GM12865 (cell line): ENCODE measurements at regions not wholly inside any gene's neighbourhood (a gene's known extent, or its start where the extent isn't known, plus 50 kb on each side); places are given as distances from the start of the nearest gene placed in this dataset.

Source experiments
- DNase-seq: peaks from one replicate; pipeline ENCODE4 v3.0.0; 2010; ENCODE audit warnings: low read depth
- H3K4me3 ChIP-seq: 2 replicates; pipeline ENCODE4 v1.5.1; 2011; ENCODE audit warnings: mild to moderate bottlenecking, low read depth, low read length, control low read depth
- TF ChIP-seq, protein P1 (sequence below): IDR thresholded peaks from 2 replicates; pipeline ENCODE4 v1.5.1; 2011; ENCODE audit warnings: low read length, control low read depth, low read depth, inconsistent platforms; ENCODE audit not compliant: insufficient read depth; ENCODE audit errors: missing control alignments

DNA sequence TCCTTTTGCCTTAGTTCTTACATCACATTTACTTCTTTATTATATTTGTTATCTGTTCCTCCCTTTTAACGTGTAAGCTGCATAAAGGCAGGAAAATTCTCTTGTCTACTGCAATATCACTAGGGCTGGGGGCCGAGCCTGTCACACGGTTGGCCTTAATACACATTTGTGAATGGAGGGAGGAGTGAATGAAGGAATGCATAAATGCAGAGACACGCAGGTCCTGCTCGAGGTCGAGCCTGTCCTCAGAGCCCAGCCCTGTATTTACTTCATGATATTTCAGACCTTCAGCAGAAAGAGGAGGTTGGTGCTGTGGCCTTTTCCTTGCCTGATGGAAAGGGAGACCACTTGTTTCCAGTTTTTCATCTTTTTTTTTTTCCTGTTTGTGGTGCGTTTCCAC lies 671.3 kb downstream of the PTPRU start:
- TF ChIP-seq, protein P1, sequence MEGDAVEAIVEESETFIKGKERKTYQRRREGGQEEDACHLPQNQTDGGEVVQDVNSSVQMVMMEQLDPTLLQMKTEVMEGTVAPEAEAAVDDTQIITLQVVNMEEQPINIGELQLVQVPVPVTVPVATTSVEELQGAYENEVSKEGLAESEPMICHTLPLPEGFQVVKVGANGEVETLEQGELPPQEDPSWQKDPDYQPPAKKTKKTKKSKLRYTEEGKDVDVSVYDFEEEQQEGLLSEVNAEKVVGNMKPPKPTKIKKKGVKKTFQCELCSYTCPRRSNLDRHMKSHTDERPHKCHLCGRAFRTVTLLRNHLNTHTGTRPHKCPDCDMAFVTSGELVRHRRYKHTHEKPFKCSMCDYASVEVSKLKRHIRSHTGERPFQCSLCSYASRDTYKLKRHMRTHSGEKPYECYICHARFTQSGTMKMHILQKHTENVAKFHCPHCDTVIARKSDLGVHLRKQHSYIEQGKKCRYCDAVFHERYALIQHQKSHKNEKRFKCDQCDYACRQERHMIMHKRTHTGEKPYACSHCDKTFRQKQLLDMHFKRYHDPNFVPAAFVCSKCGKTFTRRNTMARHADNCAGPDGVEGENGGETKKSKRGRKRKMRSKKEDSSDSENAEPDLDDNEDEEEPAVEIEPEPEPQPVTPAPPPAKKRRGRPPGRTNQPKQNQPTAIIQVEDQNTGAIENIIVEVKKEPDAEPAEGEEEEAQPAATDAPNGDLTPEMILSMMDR, result no peak

DNA sequence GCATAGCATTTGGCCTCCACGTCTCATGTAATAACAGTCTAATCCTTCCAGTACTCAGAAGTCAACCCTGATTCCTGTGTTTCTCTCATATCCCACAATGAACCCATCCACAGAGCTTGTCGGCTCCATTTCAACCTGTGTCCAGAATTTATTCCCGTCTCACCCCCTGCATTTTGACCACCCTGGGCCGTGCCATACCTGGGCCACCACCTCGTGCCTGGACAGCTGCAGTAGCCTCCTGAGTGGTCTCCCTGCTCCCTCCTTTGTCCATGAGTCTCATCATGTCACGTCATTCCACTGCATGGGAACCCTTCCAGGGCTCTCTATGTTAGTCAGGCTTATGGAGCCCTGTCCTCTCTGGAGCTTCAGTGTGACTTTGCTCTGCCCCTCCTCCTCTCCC lies 670.6 kb downstream of the PTPRU start:
- DNase-seq, result no peak
- TF ChIP-seq, protein P1, result no peak
- no peak overlapping the region for H3K4me3 ChIP-seq

More for the DNA sequence above, 671.3 kb downstream of the PTPRU start:
- H3K4me3 ChIP-seq, result no peak overlapping the region
- no peak for DNase-seq

DNA sequence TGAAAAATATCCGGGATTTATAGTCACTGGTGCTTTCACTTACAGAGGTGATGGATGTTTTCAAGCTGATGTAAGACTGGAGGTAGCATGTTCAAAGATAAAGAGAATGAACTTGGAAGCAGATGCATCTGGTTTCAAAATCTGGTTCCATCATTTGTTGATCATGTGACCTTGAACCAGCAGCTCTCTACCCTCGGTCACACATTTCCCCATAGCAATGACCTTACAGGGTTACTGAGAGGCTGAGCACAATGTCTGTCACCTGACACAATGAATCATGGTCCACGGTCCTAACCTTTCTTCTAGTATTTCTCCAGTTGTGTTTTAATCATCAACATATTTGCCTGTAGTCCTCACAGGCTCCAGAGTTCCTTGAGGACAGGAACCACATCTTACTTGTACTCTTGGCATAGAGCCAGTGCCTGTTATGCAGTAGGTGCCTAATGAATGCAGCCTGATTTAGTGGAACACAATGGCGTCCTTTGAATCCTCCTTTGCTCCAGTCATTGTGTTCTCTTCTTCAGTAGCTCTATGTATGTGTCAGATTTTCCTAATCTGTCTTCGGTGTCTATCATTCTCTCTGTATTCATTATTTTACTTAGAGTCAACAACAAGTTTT lies 667.3 kb downstream of the PTPRU start:
- H3K4me3 ChIP-seq, result no peak overlapping the region
- TF ChIP-seq, protein P1, result no peak
- DNase-seq, result no peak

DNA sequence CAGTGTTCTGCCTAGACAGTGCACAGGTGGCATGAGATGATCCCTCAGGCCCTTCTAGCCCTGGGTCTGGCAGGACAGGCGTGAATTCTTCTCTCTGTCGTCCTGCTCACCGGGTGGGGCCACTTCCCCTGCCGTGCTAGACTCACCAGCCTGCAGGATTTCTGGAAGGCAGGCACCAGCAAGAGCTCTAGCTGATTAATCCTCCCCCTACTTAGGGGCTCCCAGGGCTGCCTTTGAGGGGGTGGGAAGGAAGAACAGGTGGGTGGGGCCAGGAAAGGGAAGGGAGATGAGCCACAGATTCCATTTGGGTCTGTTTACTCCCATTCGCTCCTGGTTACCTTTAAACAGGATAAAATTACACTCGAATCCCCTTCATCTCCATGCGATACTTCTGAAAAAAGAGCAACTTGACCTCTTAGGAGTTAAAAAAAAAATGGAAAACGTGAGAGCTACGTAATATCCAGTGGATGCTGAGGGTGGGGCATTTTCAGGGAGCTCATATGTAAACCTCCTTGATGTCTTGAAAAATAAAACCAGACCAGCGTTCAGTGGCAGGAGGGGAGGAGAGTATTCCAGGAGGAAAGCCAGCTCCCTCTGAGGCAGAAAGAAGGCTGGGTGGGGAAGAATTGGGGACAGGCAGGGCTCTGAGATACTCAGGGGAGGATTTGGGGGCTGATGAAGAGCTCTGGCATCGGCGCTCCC lies 665.5 kb downstream of the PTPRU start:
- H3K4me3 ChIP-seq, result no peak overlapping the region
- no peak for DNase-seq
- TF ChIP-seq, protein P1, result no peak

DNA sequence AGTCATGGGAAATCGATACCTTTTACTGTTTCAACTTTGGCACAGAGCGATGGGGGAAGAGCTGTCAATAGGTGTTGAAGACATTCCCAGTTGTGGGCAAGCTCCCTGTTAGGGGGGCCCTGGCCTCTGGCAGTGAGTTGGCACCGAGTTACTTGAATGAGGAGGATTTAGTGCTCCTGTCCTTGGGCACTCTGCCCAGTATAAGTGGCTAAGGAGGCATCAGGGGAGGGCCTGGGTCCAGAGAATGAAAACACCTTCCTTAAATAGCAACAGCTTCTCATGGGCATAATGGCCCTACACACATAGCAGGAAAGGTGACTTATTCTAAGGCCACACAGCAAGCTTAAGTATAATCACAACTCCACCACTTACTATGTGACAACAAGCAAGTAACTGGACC lies 664.4 kb downstream of the PTPRU start:
- no peak overlapping the region for H3K4me3 ChIP-seq
- DNase-seq, result no peak
- TF ChIP-seq, protein P1, result no peak

DNA sequence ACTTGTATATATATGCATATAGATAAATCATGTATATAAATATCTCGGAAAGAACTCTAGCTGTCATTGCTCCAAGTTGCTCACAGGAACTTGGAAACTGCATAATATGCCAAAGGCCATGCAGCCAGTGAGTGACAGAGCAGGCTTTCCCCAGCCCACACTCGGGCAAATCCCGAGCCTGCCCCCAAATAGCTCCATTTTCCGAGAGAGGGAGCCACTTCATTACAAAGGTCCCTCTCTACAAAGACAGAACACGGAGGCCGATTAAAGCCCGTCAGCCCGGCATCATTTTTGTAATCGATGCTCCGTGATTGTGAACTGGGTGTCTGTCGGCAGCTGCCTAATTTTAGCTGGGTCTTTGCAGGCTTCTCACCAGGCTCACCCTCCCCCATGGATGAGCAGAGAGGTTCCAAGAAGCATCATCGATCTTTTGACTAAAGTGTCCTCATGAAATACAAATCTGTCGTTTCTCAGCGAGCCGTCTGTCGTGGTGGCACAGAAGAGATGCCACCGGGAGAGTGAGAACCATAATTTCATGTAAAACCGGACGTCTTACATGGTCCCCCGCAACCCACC lies 663.9 kb downstream of the PTPRU start:
- no peak overlapping the region for H3K4me3 ChIP-seq
- no peak for DNase-seq
- TF ChIP-seq, protein P1, result no peak
